Neural cell (in vitro differentiated cells): ENCODE measurements at regions not wholly inside any gene's neighbourhood (a gene's known extent, or its start where the extent isn't known, plus 50 kb on each side); places are given as distances from the start of the nearest gene placed in this dataset.

ENCODE experiments used
- H2AFZ ChIP-seq: fragments of 200-600, 300-800 bp; sonication (generic), shearing (Covaris generic); 2 replicates; pipeline ENCODE4 v1.6.0; 2014; ENCODE audit warnings: low read depth, mild to moderate bottlenecking, antibody characterized with exemption, low read length, moderate library complexity
- H3F3A ChIP-seq: fragments of 200-600 bp; shearing (Covaris generic); 2 replicates; pipeline ENCODE4 v1.6.1; 2016; ENCODE audit warnings: mild to moderate bottlenecking, moderate library complexity, mixed read lengths, antibody characterized with exemption, low read length; ENCODE audit not compliant: insufficient read depth, poor library complexity, severe bottlenecking
- H3K27ac ChIP-seq: fragments of 200-600, 300-800 bp; sonication (generic), shearing (Covaris generic); 2 replicates; pipeline ENCODE4 v1.5.1; 2014; ENCODE audit warnings: mild to moderate bottlenecking, low read length, moderate library complexity
- H3K27me3 ChIP-seq: fragments of 300-800, 200-600 bp; sonication (generic), shearing (Covaris generic); 2 replicates; pipeline ENCODE4 v1.6.0; 2014; ENCODE audit warnings: mild to moderate bottlenecking, low read depth, low read length, moderate library complexity; ENCODE audit not compliant: insufficient read depth
- H3K36me3 ChIP-seq: fragments of 300-800, 200-600 bp; sonication (generic), shearing (Covaris generic); 2 replicates; pipeline ENCODE4 v1.5.1; 2014; ENCODE audit warnings: mild to moderate bottlenecking, antibody characterized with exemption, low read length, moderate library complexity; ENCODE audit not compliant: insufficient read depth
- H3K4me2 ChIP-seq: fragments of 300-800, 200-600 bp; sonication (generic), shearing (Covaris generic); 2 replicates; pipeline ENCODE4 v1.6.0; 2014; ENCODE audit warnings: mild to moderate bottlenecking, low read length
- H3K4me3 ChIP-seq: fragments of 300-800, 200-600 bp; sonication (generic), shearing (Covaris generic); 2 replicates; pipeline ENCODE4 v1.5.1; 2014; ENCODE audit warnings: mild to moderate bottlenecking, low read length, moderate library complexity
- H3K79me2 ChIP-seq: fragments of 200-600 bp; shearing (Covaris generic); replicated peaks from 2 replicates; pipeline ENCODE4 v1.6.0; 2014; ENCODE audit warnings: mild to moderate bottlenecking, low read length, moderate library complexity; ENCODE audit not compliant: insufficient read depth
- H3K9ac ChIP-seq: fragments of 300-800, 200-600 bp; sonication (generic), shearing (Covaris generic); 2 replicates; pipeline ENCODE4 v1.6.1; 2016; ENCODE audit warnings: mild to moderate bottlenecking, low read length, mixed read lengths
- H3K9me2 ChIP-seq: fragments of 200-600 bp; shearing (Covaris generic); 2 replicates; pipeline ENCODE4 v1.6.1; 2016; ENCODE audit warnings: mild to moderate bottlenecking, low read length, mixed read lengths; ENCODE audit not compliant: insufficient read depth
- H3K9me3 ChIP-seq: fragments of 200-600, 300-800 bp; sonication (generic), shearing (Covaris generic); 2 replicates; pipeline ENCODE4 v1.6.1; 2016; ENCODE audit warnings: mild to moderate bottlenecking, mixed run types, low read length, moderate library complexity, mixed read lengths
- H4K20me1 ChIP-seq: fragments of 200-600 bp; shearing (Covaris generic); 2 replicates; pipeline ENCODE4 v1.6.1; 2016; ENCODE audit warnings: mild to moderate bottlenecking, mixed run types; ENCODE audit not compliant: insufficient read depth
- CTCF ChIP-seq: fragments of 450-650 bp; IDR thresholded peaks from 2 replicates; pipeline ENCODE4 v1.5.1; 2014; ENCODE audit warnings: antibody characterized with exemption, mild to moderate bottlenecking, moderate library complexity; ENCODE audit not compliant: poor library complexity, severe bottlenecking
- EP300 ChIP-seq: fragments of 450-650 bp; conservative IDR thresholded peaks from 2 replicates; pipeline ENCODE4 v1.6.1; 2014; ENCODE audit warnings: antibody characterized with exemption, mild to moderate bottlenecking, moderate library complexity; ENCODE audit not compliant: poor library complexity, severe bottlenecking
- EZH2 ChIP-seq: fragments of 200-600, 300-800 bp; shearing (Covaris generic), sonication (generic); IDR thresholded peaks from 2 replicates; pipeline ENCODE4 v1.6.1; 2014; ENCODE audit warnings: antibody characterized with exemption, low read length, borderline replicate concordance, mild to moderate bottlenecking; ENCODE audit not compliant: insufficient read depth, poor library complexity, severe bottlenecking
- MXI1 ChIP-seq: fragments of 450-650 bp; conservative IDR thresholded peaks from 2 replicates; pipeline ENCODE4 v1.6.1; 2014; ENCODE audit warnings: antibody characterized with exemption, mild to moderate bottlenecking; ENCODE audit not compliant: poor library complexity, severe bottlenecking
- POLR2AphosphoS5 ChIP-seq: IDR thresholded peaks from 2 replicates; pipeline ENCODE4 v1.6.1; 2012
- RAD21 ChIP-seq: fragments of 450-650 bp; conservative IDR thresholded peaks from 2 replicates; pipeline ENCODE4 v1.6.1; 2014; ENCODE audit warnings: antibody characterized with exemption, mild to moderate bottlenecking, moderate library complexity
- REST ChIP-seq: IDR thresholded peaks from 2 replicates; pipeline ENCODE4 v1.6.1; 2012; ENCODE audit warnings: borderline replicate concordance
- SMC3 ChIP-seq: fragments of 450-650 bp; conservative IDR thresholded peaks from 2 replicates; pipeline ENCODE4 v1.6.1; 2014; ENCODE audit warnings: antibody characterized with exemption, mild to moderate bottlenecking, moderate library complexity; ENCODE audit not compliant: poor library complexity
- TAF1 ChIP-seq: IDR thresholded peaks from 2 replicates; pipeline ENCODE4 v1.6.1; 2012; ENCODE audit warnings: low read depth

- no peaks in the 10 kb centered on the region for H3K79me2 ChIP-seq
- H2AFZ ChIP-seq, result no peak overlapping the region
- no peaks in the 10 kb centered on the region for H3F3A ChIP-seq
- TF ChIP-seq SMC3 (no peak), POLR2AphosphoS5 (no peak), EZH2 (no peak), TAF1 (no peak), RAD21 (no peak), MXI1 (no peak), REST (no peak), CTCF (no peak), EP300 (no peak)
- no peaks in the 10 kb centered on the region for H3K36me3 ChIP-seq
- no peak overlapping the region for H3K9ac ChIP-seq
- H3K9me2 ChIP-seq, result no peaks in the 10 kb centered on the region
- H3K27me3 ChIP-seq, result no peaks in the 10 kb centered on the region
- H3K9me3 ChIP-seq, result no peaks in the 10 kb centered on the region
- no peak overlapping the region for H3K27ac ChIP-seq
- H4K20me1 ChIP-seq, result no peaks in the 10 kb centered on the region
- H3K4me2 ChIP-seq, result no peak overlapping the region
- H3K4me3 ChIP-seq, result no peak overlapping the region
Measured at GRCh38 chr11:27839226-27839913, 139.1 kb upstream of the BDNF start.

GRCh38 chr11:27838674-27839073, 138.4 kb upstream of the BDNF start:
- no peaks in the 10 kb centered on the region for H3K9me2 ChIP-seq
- H3K9me3 ChIP-seq, result no peaks in the 10 kb centered on the region
- H3K4me3 ChIP-seq, result no peak overlapping the region
- H3K27me3 ChIP-seq, result no peaks in the 10 kb centered on the region
- no peak overlapping the region for H3K27ac ChIP-seq
- TF ChIP-seq TAF1 (no peak), RAD21 (no peak), EP300 (no peak), MXI1 (no peak)
- no peak overlapping the region for H2AFZ ChIP-seq
- no peaks in the 10 kb centered on the region for H3K79me2 ChIP-seq
- no peak overlapping the region for H3K9ac ChIP-seq
- H4K20me1 ChIP-seq, result no peaks in the 10 kb centered on the region
- H3K36me3 ChIP-seq, result no peaks in the 10 kb centered on the region
- H3F3A ChIP-seq, result no peaks in the 10 kb centered on the region
- H3K4me2 ChIP-seq, result no peak overlapping the region
